BLaER1 treated with 17β-estradiol and CSF1 and Interleukin-3, amounts not matched to agents 10 nM and 100 nM (cell line): ENCODE measurements at regions not wholly inside any gene's neighbourhood (a gene's known extent, or its start where the extent isn't known, plus 50 kb on each side); places are given as distances from the start of the nearest gene placed in this dataset.

Source experiments
- H3K27ac ChIP-seq, 11 experiments: shearing (Covaris generic); formaldehyde crosslinking; 2 replicates each; pipeline ENCODE4 v1.8.1; 2022
- H3K27me3 ChIP-seq, 11 experiments: shearing (Covaris generic); formaldehyde crosslinking; 2 replicates each; pipeline ENCODE4 v1.8.1; 2022
- H3K36me3 ChIP-seq, 11 experiments: shearing (Covaris generic); formaldehyde crosslinking; 2 replicates each; pipeline ENCODE4 v1.8.1; 2022
- H3K4me1 ChIP-seq, 10 experiments: shearing (Covaris generic); formaldehyde crosslinking; 2 replicates each; pipeline ENCODE4 v1.8.1; 2022
- H3K4me2 ChIP-seq, 11 experiments: shearing (Covaris generic); formaldehyde crosslinking; 2 replicates each; pipeline ENCODE4 v1.8.1; 2022
- H3K4me3 ChIP-seq, 10 experiments: shearing (Covaris generic); formaldehyde crosslinking; 2 replicates each; pipeline ENCODE4 v1.8.1; 2022
- H3K9ac ChIP-seq, 11 experiments: shearing (Covaris generic); formaldehyde crosslinking; 2 replicates each; pipeline ENCODE4 v1.8.1; 2022
- H3K9me3 ChIP-seq, 11 experiments: shearing (Covaris generic); formaldehyde crosslinking; replicated peaks in 1 of 11; 2 replicates each; pipeline ENCODE4 v1.8.1; 2022
- H4K20me1 ChIP-seq, 11 experiments: shearing (Covaris generic); formaldehyde crosslinking; 2 replicates each; pipeline ENCODE4 v1.8.1; 2022
- Cebpa-rat ChIP-seq, 11 experiments: shearing (Covaris generic); IDR thresholded peaks; 2 replicates each; pipeline ENCODE4 v1.8.1; 2022

- no peaks in the 10 kb centered on the region for H3K36me3 ChIP-seq
- no peak overlapping the region for H3K9ac ChIP-seq
These were observed 136.0 kb downstream of the SOX1 start for GRCh38 chr13:112202966-112203365.

GRCh38 chr13:112203614-112204013, 136.7 kb downstream of the SOX1 start:
- no peak for TF ChIP-seq Cebpa-rat (IDR thresholded peaks at IDR 0.05)
- Histone ChIP-seq H3K27ac (no peak overlapping the region), H3K4me3 (no peak overlapping the region), H3K27me3 (peaks cover 54 to 86% (median 64%) of the 10 kb centered on the region in 11 experiments), H3K4me1 (peaks cover 25 to 32% (median 28%) of the 10 kb centered on the region in 10 experiments), H3K9ac (no peak overlapping the region), H3K36me3 (no peaks in the 10 kb centered on the region), H3K9me3 (no peaks in the 10 kb centered on the region), H4K20me1 (peaks cover 0 to 45% (median 15%) of the 10 kb centered on the region in 11 experiments; a peak in 14 of 22 replicates), H3K4me2 (peak overlapping the region in 6 of 11 experiments; percentile 62 to 78 (median 69); a peak in 6 of 22 replicates)

More at GRCh38 chr13:112202966-112203365, 136.0 kb downstream of the SOX1 start:
- Histone ChIP-seq H3K9me3 (no peaks in the 10 kb centered on the region), H3K4me3 (no peak overlapping the region), H3K27ac (no peak overlapping the region), H3K4me1 (peaks cover 25 to 32% (median 28%) of the 10 kb centered on the region in 10 experiments), H3K4me2 (no peak overlapping the region), H4K20me1 (peaks cover 0 to 41% (median 15%) of the 10 kb centered on the region in 11 experiments; a peak in 14 of 22 replicates), H3K27me3 (peaks cover 51 to 85% (median 61%) of the 10 kb centered on the region in 11 experiments)
- TF ChIP-seq Cebpa-rat (IDR thresholded peaks at IDR 0.05), result no peak

- TF ChIP-seq Cebpa-rat (IDR thresholded peaks at IDR 0.05), result peak in 1 of 11 experiments; percentile 8; a peak in 1 of 22 replicates
- H4K20me1 ChIP-seq, result peaks cover 0 to 47% (median 15%) of the 10 kb centered on the region in 11 experiments; a peak in 14 of 22 replicates
- no peak overlapping the region for H3K9ac ChIP-seq
- no peaks in the 10 kb centered on the region for H3K9me3 ChIP-seq
- H3K27me3 ChIP-seq, result peaks cover 54 to 88% (median 64%) of the 10 kb centered on the region in 11 experiments
- H3K27ac ChIP-seq, result no peak overlapping the region
- no peaks in the 10 kb centered on the region for H3K36me3 ChIP-seq
- peak overlapping the region; percentile 55 to 91 (median 68) for H3K4me2 ChIP-seq
- peak overlapping the region in 7 of 10 experiments; percentile 2 to 33 (median 28); a peak in 9 of 20 replicates for H3K4me3 ChIP-seq
- peaks cover 25 to 32% (median 28%) of the 10 kb centered on the region in 10 experiments for H3K4me1 ChIP-seq
These were observed 137.7 kb downstream of the SOX1 start for GRCh38 chr13:112204346-112205327.

- H3K27me3 ChIP-seq, result peaks cover 54 to 78% (median 64%) of the 10 kb centered on the region in 11 experiments
- no peak overlapping the region for H3K27ac ChIP-seq
- H3K4me3 ChIP-seq, result peak overlapping the region in 1 of 10 experiments; percentile 33; a peak in 3 of 20 replicates
- peaks cover 25 to 37% (median 28%) of the 10 kb centered on the region in 10 experiments for H3K4me1 ChIP-seq
- H3K9me3 ChIP-seq, result no peaks in the 10 kb centered on the region
- no peak for TF ChIP-seq Cebpa-rat (IDR thresholded peaks at IDR 0.05)
- H3K9ac ChIP-seq, result no peak overlapping the region
- H4K20me1 ChIP-seq, result peaks cover 0 to 47% (median 15%) of the 10 kb centered on the region in 11 experiments; a peak in 14 of 22 replicates
- H3K36me3 ChIP-seq, result no peaks in the 10 kb centered on the region
- peak overlapping the region; percentile 55 to 91 (median 68); a peak in 21 of 22 replicates for H3K4me2 ChIP-seq
These were observed 139.0 kb downstream of the SOX1 start for GRCh38 chr13:112205990-112206389.

GRCh38 chr13:112207129-112207528, 140.2 kb downstream of the SOX1 start:
- no peak overlapping the region for H3K4me3 ChIP-seq
- TF ChIP-seq Cebpa-rat (IDR thresholded peaks at IDR 0.05), result no peak
- peaks cover 0 to 38% (median 15%) of the 10 kb centered on the region in 11 experiments; a peak in 14 of 22 replicates for H4K20me1 ChIP-seq
- peaks cover 54 to 67% (median 60%) of the 10 kb centered on the region in 11 experiments for H3K27me3 ChIP-seq
- H3K4me1 ChIP-seq, result peaks cover 25 to 37% (median 28%) of the 10 kb centered on the region in 10 experiments
- no peaks in the 10 kb centered on the region for H3K9me3 ChIP-seq
- H3K9ac ChIP-seq, result no peak overlapping the region
- H3K4me2 ChIP-seq, result no peak overlapping the region
- no peak overlapping the region for H3K27ac ChIP-seq
- no peaks in the 10 kb centered on the region for H3K36me3 ChIP-seq

- Histone ChIP-seq H4K20me1 (peaks cover 0 to 31% (median 13%) of the 10 kb centered on the region in 11 experiments; a peak in 14 of 22 replicates), H3K9ac (no peak overlapping the region), H3K9me3 (no peaks in the 10 kb centered on the region), H3K27me3 (peaks cover 44 to 52% (median 46%) of the 10 kb centered on the region in 11 experiments), H3K4me2 (no peak overlapping the region), H3K4me3 (no peak overlapping the region), H3K36me3 (no peaks in the 10 kb centered on the region), H3K4me1 (peaks cover 25 to 32% (median 27%) of the 10 kb centered on the region in 10 experiments), H3K27ac (no peak overlapping the region)
- TF ChIP-seq Cebpa-rat (IDR thresholded peaks at IDR 0.05), result no peak
These were observed 141.7 kb downstream of the SOX1 start for GRCh38 chr13:112208656-112209055.

- no peak for TF ChIP-seq Cebpa-rat (IDR thresholded peaks at IDR 0.05)
- Histone ChIP-seq H4K20me1 (peaks cover 0 to 30% (median 13%) of the 10 kb centered on the region in 11 experiments; a peak in 14 of 22 replicates), H3K4me3 (no peak overlapping the region), H3K4me1 (peaks cover 20 to 26% (median 21%) of the 10 kb centered on the region in 10 experiments), H3K4me2 (no peak overlapping the region), H3K27ac (no peak overlapping the region), H3K9me3 (no peaks in the 10 kb centered on the region), H3K36me3 (no peaks in the 10 kb centered on the region), H3K9ac (no peak overlapping the region), H3K27me3 (peaks cover 38 to 45% (median 40%) of the 10 kb centered on the region in 11 experiments)
These were observed 142.3 kb downstream of the SOX1 start for GRCh38 chr13:112209266-112209665.

- Histone ChIP-seq H3K36me3 (no peaks in the 10 kb centered on the region), H4K20me1 (peaks cover 0 to 26% (median 12%) of the 10 kb centered on the region in 11 experiments; a peak in 14 of 22 replicates), H3K4me3 (no peak overlapping the region)
These were observed 142.8 kb downstream of the SOX1 start for GRCh38 chr13:112209711-112210110.

GRCh38 chr13:112210371-112210770, 143.4 kb downstream of the SOX1 start:
- H3K9ac ChIP-seq, result no peak overlapping the region
- peaks cover 27 to 34% (median 29%) of the 10 kb centered on the region in 11 experiments for H3K27me3 ChIP-seq
- H3K4me3 ChIP-seq, result no peak overlapping the region
- peaks cover 9 to 15% (median 10%) of the 10 kb centered on the region in 10 experiments for H3K4me1 ChIP-seq
- no peaks in the 10 kb centered on the region for H3K9me3 ChIP-seq
- TF ChIP-seq Cebpa-rat (IDR thresholded peaks at IDR 0.05), result no peak
- no peak overlapping the region for H3K4me2 ChIP-seq
- no peak overlapping the region for H3K27ac ChIP-seq
- no peaks in the 10 kb centered on the region for H3K36me3 ChIP-seq
- peaks cover 0 to 19% (median 6%) of the 10 kb centered on the region in 11 experiments; a peak in 11 of 22 replicates for H4K20me1 ChIP-seq

More at GRCh38 chr13:112209711-112210110, 142.8 kb downstream of the SOX1 start:
- Histone ChIP-seq H3K27ac (no peak overlapping the region), H3K27me3 (peaks cover 34 to 41% (median 35%) of the 10 kb centered on the region in 11 experiments), H3K4me1 (peaks cover 16 to 21% (median 17%) of the 10 kb centered on the region in 10 experiments), H3K9ac (no peak overlapping the region), H3K4me2 (no peak overlapping the region), H3K9me3 (no peaks in the 10 kb centered on the region)
- no peak for TF ChIP-seq Cebpa-rat (IDR thresholded peaks at IDR 0.05)
